ENCODE measurements at regions not wholly inside any gene's neighbourhood (a gene's known extent, or its start where the extent isn't known, plus 50 kb on each side); places are given as distances from the start of the nearest gene placed in this dataset.
"Not testable (repeated sequence)": the region's sequence is repeated elsewhere in the genome, so short reads cannot be mapped to it uniquely, and the experiment has no call there.

GRCh38 chr21:8255094-8255493 lies 2266.3 kb upstream of the TPTE start:
- not testable (repeated sequence) for H3K4me3 ChIP-seq (ENCODE audit: low read depth, low read length); H3K27ac ChIP-seq; H3K36me3 ChIP-seq; DNase-seq; H3K9me3 ChIP-seq (ENCODE audit: severe bottlenecking); H3K27me3 ChIP-seq (ENCODE audit: insufficient read depth, low read depth, severe bottlenecking)

DNA sequence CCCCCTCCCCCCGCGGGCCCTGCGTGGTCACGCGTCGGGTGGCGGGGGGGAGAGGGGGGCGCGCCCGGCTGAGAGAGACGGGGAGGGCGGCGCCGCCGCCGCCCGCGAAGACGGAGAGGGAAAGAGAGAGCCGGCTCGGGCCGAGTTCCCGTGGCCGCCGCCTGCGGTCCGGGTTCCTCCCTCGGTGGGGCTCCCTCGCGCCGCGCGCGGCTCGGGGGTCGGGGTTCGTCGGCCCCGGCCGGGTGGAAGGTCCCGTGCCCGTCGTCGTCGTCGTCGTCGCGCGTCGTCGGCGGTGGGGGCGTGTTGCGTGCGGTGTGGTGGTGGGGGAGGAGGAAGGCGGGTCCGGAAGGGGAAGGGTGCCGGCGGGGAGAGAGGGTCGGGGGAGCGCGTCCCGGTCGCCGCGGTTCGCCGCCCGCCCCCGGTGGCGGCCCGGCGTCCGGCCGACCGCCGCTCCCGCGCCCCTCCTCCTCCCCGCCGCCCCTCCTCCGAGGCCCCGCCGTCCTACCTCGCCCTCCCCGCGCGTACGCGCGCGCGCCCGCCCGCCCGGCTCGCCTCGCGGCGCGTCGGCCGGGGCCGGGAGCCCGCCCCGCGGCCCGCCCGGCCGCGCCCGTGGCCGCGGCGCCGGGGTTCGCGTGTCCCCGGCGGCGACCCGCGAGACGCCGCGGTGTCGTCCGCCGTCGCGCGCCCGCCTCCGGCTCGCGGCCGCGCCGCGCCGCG lies 2264.1 kb upstream of the TPTE start:
- H3K4me3 ChIP-seq (ENCODE audit: low read depth, low read length); H3K9me3 ChIP-seq (ENCODE audit: severe bottlenecking); H3K27me3 ChIP-seq (ENCODE audit: insufficient read depth, low read depth, severe bottlenecking); H3K36me3 ChIP-seq; H3K27ac ChIP-seq: not testable (repeated sequence)
- peak; percentile 1 for DNase-seq

GRCh38 chr21:8260065-8260627 lies 2261.2 kb upstream of the TPTE start:
- DNase-seq; H3K27me3 ChIP-seq (ENCODE audit: insufficient read depth, low read depth, severe bottlenecking); H3K4me3 ChIP-seq (ENCODE audit: low read depth, low read length); H3K36me3 ChIP-seq; H3K27ac ChIP-seq; H3K9me3 ChIP-seq (ENCODE audit: severe bottlenecking): not testable (repeated sequence)

Data from WERI-Rb-1 (cell line).